ENCODE measurements at regions not wholly inside any gene's neighbourhood (a gene's known extent, or its start where the extent isn't known, plus 50 kb on each side); places are given as distances from the start of the nearest gene placed in this dataset.

- no peak for TF ChIP-seq CTCF (conservative IDR thresholded peaks at IDR 0.05; ENCODE audit: low read depth, low read length)
Observed at GRCh38 chr9:104278929-104279496, 184.9 kb downstream of the SMC2 start.

GRCh38 chr9:104279535-104280177 lies 185.5 kb downstream of the SMC2 start:
- Histone ChIP-seq H3K27me3 (ENCODE audit: insufficient read depth, low read depth) (no peaks in the 10 kb centered on the region), H2AFZ (ENCODE audit: low read depth) (no peak overlapping the region), H3K4me3 (IDR thresholded peaks at IDR 0.05; ENCODE audit: insufficient read depth, low read depth, low read length) (no peak overlapping the region), H3K27ac (no peak overlapping the region), H4K20me1 (ENCODE audit: insufficient read depth) (no peaks in the 10 kb centered on the region), H3K4me2 (no peak overlapping the region), H3K9ac (no peak overlapping the region), H3K79me2 (ENCODE audit: insufficient read depth, low read depth) (no peaks in the 10 kb centered on the region), H3K4me1 (ENCODE audit: low read depth, poor library complexity, severe bottlenecking) (no peaks in the 10 kb centered on the region), H3K36me3 (ENCODE audit: insufficient read depth) (no peaks in the 10 kb centered on the region)
- no peak for TF ChIP-seq CTCF (conservative IDR thresholded peaks at IDR 0.05; ENCODE audit: low read depth, low read length)

More at GRCh38 chr9:104278929-104279496, 184.9 kb downstream of the SMC2 start:
- Histone ChIP-seq H2AFZ (ENCODE audit: low read depth) (no peak overlapping the region), H4K20me1 (ENCODE audit: insufficient read depth) (no peaks in the 10 kb centered on the region), H3K4me1 (ENCODE audit: low read depth, poor library complexity, severe bottlenecking) (no peaks in the 10 kb centered on the region), H3K27me3 (ENCODE audit: insufficient read depth, low read depth) (no peaks in the 10 kb centered on the region), H3K27ac (no peak overlapping the region), H3K79me2 (ENCODE audit: insufficient read depth, low read depth) (no peaks in the 10 kb centered on the region), H3K4me3 (IDR thresholded peaks at IDR 0.05; ENCODE audit: insufficient read depth, low read depth, low read length) (no peak overlapping the region), H3K9ac (no peak overlapping the region), H3K36me3 (ENCODE audit: insufficient read depth) (no peaks in the 10 kb centered on the region), H3K4me2 (no peak overlapping the region)

GRCh38 chr9:104280178-104280560 lies 186.1 kb downstream of the SMC2 start:
- Histone ChIP-seq H2AFZ (ENCODE audit: low read depth) (no peak overlapping the region), H3K27me3 (ENCODE audit: insufficient read depth, low read depth) (no peaks in the 10 kb centered on the region), H3K4me1 (ENCODE audit: low read depth, poor library complexity, severe bottlenecking) (no peaks in the 10 kb centered on the region), H3K27ac (no peak overlapping the region), H4K20me1 (ENCODE audit: insufficient read depth) (no peaks in the 10 kb centered on the region), H3K4me3 (IDR thresholded peaks at IDR 0.05; ENCODE audit: insufficient read depth, low read depth, low read length) (no peak overlapping the region), H3K9ac (no peak overlapping the region), H3K36me3 (ENCODE audit: insufficient read depth) (no peaks in the 10 kb centered on the region), H3K4me2 (no peak overlapping the region), H3K79me2 (ENCODE audit: insufficient read depth, low read depth) (no peaks in the 10 kb centered on the region)
- no peak for TF ChIP-seq CTCF (conservative IDR thresholded peaks at IDR 0.05; ENCODE audit: low read depth, low read length)

GRCh38 chr9:104280711-104281110 lies 186.6 kb downstream of the SMC2 start:
- Histone ChIP-seq H3K4me2 (no peak overlapping the region), H3K27ac (no peak overlapping the region), H3K9ac (no peak overlapping the region), H3K4me1 (ENCODE audit: low read depth, poor library complexity, severe bottlenecking) (no peaks in the 10 kb centered on the region), H3K27me3 (ENCODE audit: insufficient read depth, low read depth) (no peaks in the 10 kb centered on the region), H2AFZ (ENCODE audit: low read depth) (no peak overlapping the region), H4K20me1 (ENCODE audit: insufficient read depth) (no peaks in the 10 kb centered on the region), H3K36me3 (ENCODE audit: insufficient read depth) (no peaks in the 10 kb centered on the region), H3K4me3 (IDR thresholded peaks at IDR 0.05; ENCODE audit: insufficient read depth, low read depth, low read length) (no peak overlapping the region), H3K79me2 (ENCODE audit: insufficient read depth, low read depth) (no peaks in the 10 kb centered on the region)
- TF ChIP-seq CTCF (conservative IDR thresholded peaks at IDR 0.05; ENCODE audit: low read depth, low read length) = no peak
